HCT116 (cell line): ENCODE measurements at regions not wholly inside any gene's neighbourhood (a gene's known extent, or its start where the extent isn't known, plus 50 kb on each side); places are given as distances from the start of the nearest gene placed in this dataset.
"Not testable (repeated sequence)": the region's sequence is repeated elsewhere in the genome, so short reads cannot be mapped to it uniquely, and the experiment has no call there.

Source experiments
- ATAC-seq: fragments of 200-7000 bp; cut with Tn5 transposase; 2 replicates; pipeline ENCODE4 v1.9.1; 2020; ENCODE audit warnings: mild to moderate bottlenecking, moderate library complexity
- BruUV-seq: library from RNA; stranded (reverse); fragments of 400-500 nt; replicated peaks from 2 replicates; lab custom pipeline; 2021; lab: Mats Ljungman, UMichigan
- CTCF ChIA-PET: fragments of 300-600 bp; sonication (Branson Sonifier 250); formaldehyde crosslinking; loops from one replicate; lab custom pipeline; 2021; ENCODE audit warnings: antibody characterized with exemption; lab: Charles Lee
- POLR2A ChIA-PET: fragments of 300-600, 350-600 bp; sonication (Branson Sonifier 250); formaldehyde crosslinking; loops from one replicate; lab custom pipeline; 2021; ENCODE audit warnings: antibody characterized with exemption; lab: Charles Lee
- RAD21 ChIA-PET, 2 experiments: fragments of 300-600 bp; sonication (Branson Sonifier 250); formaldehyde crosslinking; loops; one replicate each; lab custom pipeline; 2023; ENCODE audit warnings: low total read pairs in 2 of 2; ENCODE audit not compliant: uncharacterized antibody in 2 of 2, unreplicated experiment in 2 of 2, low non-redundant PET in 1 of 2; lab: Charles Lee
- DNase-seq: peaks from one replicate; pipeline ENCODE4 v3.0.0-alpha.2; 2010; ENCODE audit warnings: low read depth, low spot score
- H2AFZ ChIP-seq: fragments of 200-600 bp; shearing (Covaris generic), sonication (generic); 2 replicates; pipeline ENCODE4 v1.6.1; 2017; ENCODE audit warnings: low read depth, mixed run types, mixed read lengths, antibody characterized with exemption, low read length; ENCODE audit not compliant: poor library complexity, severe bottlenecking
- H3K27ac ChIP-seq: 2 replicates; pipeline ENCODE4 v1.5.1; 2012; ENCODE audit warnings: low read depth, low read length
- H3K27me3 ChIP-seq: fragments of 200-600 bp; sonication (generic); 2 replicates; pipeline ENCODE4 v1.6.1; 2016; ENCODE audit warnings: mixed run types, low read length, mixed read lengths; ENCODE audit not compliant: insufficient read depth
- H3K36me3 ChIP-seq, 2 experiments: fragments of 200-500 bp in 1 of 2; fragments of 200-600 bp in 1 of 2; sonication (Bioruptor generic) in 1 of 2; sonication (generic) in 1 of 2; 2 replicates each; pipeline versions ENCODE4 v1.5.1 to v1.6.1; 2014 to 2016; ENCODE audit warnings: low read length in 2 of 2, inconsistent platforms in 1 of 2, mixed read lengths in 1 of 2, mixed run types in 1 of 2; ENCODE audit not compliant: insufficient read depth in 2 of 2, control insufficient read depth in 1 of 2
- H3K4me1 ChIP-seq, 2 experiments: fragments of 200-600 bp in 1 of 2; sonication (generic) in 1 of 2; 2 replicates each; pipeline versions ENCODE4 v1.5.1 to v1.6.1; 2012 to 2017; ENCODE audit warnings: low read length in 2 of 2, inconsistent platforms in 1 of 2, mild to moderate bottlenecking in 1 of 2, mixed read lengths in 1 of 2, mixed run types in 1 of 2, moderate library complexity in 1 of 2; ENCODE audit not compliant: insufficient read depth in 2 of 2, control insufficient read depth in 1 of 2
- H3K4me2 ChIP-seq: fragments of 200-600 bp; sonication (generic); 2 replicates; pipeline ENCODE4 v1.6.1; 2017; ENCODE audit warnings: mixed run types, low read length, mixed read lengths
- H3K4me3 ChIP-seq, 2 experiments: fragments of 200-600 bp in 1 of 2; sonication (generic) in 1 of 2; replicated peaks in 1 of 2; 2 replicates each; pipeline ENCODE4 v1.5.1; 2011 to 2016; ENCODE audit warnings: low read length in 2 of 2, control low read depth in 1 of 2, low read depth in 1 of 2, mild to moderate bottlenecking in 1 of 2, mixed read lengths in 1 of 2, mixed run types in 1 of 2
- H3K79me2 ChIP-seq: fragments of 200-600 bp; sonication (generic); 2 replicates; pipeline ENCODE4 v1.6.1; 2017; ENCODE audit warnings: mild to moderate bottlenecking, mixed run types, low read length, moderate library complexity, mixed read lengths; ENCODE audit not compliant: insufficient read depth
- H3K9ac ChIP-seq: fragments of 200-600 bp; sonication (generic); 2 replicates; pipeline ENCODE4 v1.6.1; 2016; ENCODE audit warnings: low read length, mixed read lengths
- H3K9me2 ChIP-seq: fragments of 200-600 bp; sonication (generic), shearing (Covaris generic); 2 replicates; pipeline ENCODE4 v1.6.1; 2017; ENCODE audit warnings: mixed run types, mild to moderate bottlenecking, moderate library complexity; ENCODE audit not compliant: insufficient read depth
- H3K9me3 ChIP-seq, 2 experiments: fragments of 200-500 bp in 1 of 2; fragments of 200-600 bp in 1 of 2; sonication (Bioruptor generic) in 1 of 2; sonication (generic) in 1 of 2; 2 replicates each; pipeline ENCODE4 v1.6.1; 2014 to 2017; ENCODE audit warnings: low read length in 2 of 2, mixed read lengths in 2 of 2, inconsistent platforms in 1 of 2, low read depth in 1 of 2, mild to moderate bottlenecking in 1 of 2, mixed run types in 1 of 2, moderate library complexity in 1 of 2; ENCODE audit not compliant: control insufficient read depth in 1 of 2, insufficient read depth in 1 of 2
- H4K20me1 ChIP-seq: fragments of 200-600 bp; sonication (generic), shearing (Covaris generic); 2 replicates; pipeline ENCODE4 v1.6.1; 2017; ENCODE audit warnings: mixed run types, mild to moderate bottlenecking, moderate library complexity; ENCODE audit not compliant: insufficient read depth
- intact Hi-C: fragments of 100-400 bp; cut with micrococcal nuclease; formaldehyde crosslinking; loops from 2 replicates; pipeline ENCODE4 v1.10.0; 2022
- TF ChIP-seq, protein P1 (sequence below): IDR thresholded peaks from 2 replicates; pipeline ENCODE4 v1.6.1; 2012; ENCODE audit warnings: low read depth

DNA sequence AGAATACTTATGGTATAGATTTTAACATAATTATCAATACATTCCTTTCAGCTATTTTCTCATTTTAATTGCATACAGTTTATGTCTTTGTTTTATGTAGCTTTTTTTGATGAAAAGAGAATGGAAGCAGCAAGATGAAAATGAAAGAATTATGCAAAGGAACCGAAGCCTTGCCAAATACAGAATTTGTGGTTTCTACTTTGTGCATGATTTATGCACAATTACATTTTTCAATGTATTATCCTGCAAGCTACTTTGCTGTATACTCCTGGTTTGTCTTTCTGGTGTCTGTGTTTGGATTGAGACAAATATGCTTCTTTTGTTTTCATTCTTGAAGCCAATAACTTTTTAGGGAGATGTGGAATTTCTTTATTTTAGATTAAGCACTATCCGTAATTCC, 1642.6 kb upstream of the CELF4 start (continued):
- TF ChIP-seq, protein P1, sequence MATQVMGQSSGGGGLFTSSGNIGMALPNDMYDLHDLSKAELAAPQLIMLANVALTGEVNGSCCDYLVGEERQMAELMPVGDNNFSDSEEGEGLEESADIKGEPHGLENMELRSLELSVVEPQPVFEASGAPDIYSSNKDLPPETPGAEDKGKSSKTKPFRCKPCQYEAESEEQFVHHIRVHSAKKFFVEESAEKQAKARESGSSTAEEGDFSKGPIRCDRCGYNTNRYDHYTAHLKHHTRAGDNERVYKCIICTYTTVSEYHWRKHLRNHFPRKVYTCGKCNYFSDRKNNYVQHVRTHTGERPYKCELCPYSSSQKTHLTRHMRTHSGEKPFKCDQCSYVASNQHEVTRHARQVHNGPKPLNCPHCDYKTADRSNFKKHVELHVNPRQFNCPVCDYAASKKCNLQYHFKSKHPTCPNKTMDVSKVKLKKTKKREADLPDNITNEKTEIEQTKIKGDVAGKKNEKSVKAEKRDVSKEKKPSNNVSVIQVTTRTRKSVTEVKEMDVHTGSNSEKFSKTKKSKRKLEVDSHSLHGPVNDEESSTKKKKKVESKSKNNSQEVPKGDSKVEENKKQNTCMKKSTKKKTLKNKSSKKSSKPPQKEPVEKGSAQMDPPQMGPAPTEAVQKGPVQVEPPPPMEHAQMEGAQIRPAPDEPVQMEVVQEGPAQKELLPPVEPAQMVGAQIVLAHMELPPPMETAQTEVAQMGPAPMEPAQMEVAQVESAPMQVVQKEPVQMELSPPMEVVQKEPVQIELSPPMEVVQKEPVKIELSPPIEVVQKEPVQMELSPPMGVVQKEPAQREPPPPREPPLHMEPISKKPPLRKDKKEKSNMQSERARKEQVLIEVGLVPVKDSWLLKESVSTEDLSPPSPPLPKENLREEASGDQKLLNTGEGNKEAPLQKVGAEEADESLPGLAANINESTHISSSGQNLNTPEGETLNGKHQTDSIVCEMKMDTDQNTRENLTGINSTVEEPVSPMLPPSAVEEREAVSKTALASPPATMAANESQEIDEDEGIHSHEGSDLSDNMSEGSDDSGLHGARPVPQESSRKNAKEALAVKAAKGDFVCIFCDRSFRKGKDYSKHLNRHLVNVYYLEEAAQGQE: no peak

DNA sequence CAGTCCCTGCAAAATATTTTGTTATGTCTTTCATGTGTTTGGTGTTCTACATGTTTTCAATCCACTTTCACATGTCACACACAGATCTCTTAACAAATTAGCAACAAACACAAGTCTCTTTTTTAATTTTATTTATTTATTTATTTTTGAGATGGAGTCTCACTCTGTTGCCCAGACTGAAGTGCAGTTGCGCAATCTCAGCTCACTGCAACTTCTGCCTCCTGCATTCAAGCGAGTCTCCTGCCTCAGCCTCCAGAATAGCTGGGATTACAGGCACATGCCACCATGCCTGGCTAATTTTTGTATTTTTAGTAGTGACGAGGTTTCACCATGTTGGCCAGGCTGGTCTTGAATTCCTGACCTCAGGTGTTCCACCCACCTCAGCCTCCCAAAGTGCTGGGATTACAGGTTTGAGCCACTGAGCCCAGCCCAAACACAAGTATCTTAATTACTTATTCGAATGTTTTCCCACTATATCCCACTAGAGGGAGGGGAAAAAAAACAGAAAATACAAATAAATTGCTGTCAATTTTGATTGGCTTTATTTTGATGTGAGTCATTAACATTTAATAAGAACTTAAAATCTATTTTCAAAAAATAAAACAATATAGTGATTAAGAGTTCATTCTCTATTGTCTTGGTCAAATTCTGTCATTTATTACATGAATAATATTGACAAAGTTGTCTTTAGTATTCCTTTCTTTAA, 1641.0 kb upstream of the CELF4 start:
- H3K27ac ChIP-seq, DNase-seq, POLR2A ChIA-PET, H3K9me3 ChIP-seq, H3K9me2 ChIP-seq, H3K4me3 ChIP-seq, H3K4me2 ChIP-seq, CTCF ChIA-PET, H3K36me3 ChIP-seq, H3K79me2 ChIP-seq, H3K4me1 ChIP-seq, H3K9ac ChIP-seq, H3K27me3 ChIP-seq, intact Hi-C loops, H2AFZ ChIP-seq, BruUV-seq, ATAC-seq, H4K20me1 ChIP-seq, RAD21 ChIA-PET: not testable (repeated sequence)
